ENCODE measurements at regions not wholly inside any gene's neighbourhood (a gene's known extent, or its start where the extent isn't known, plus 50 kb on each side); places are given as distances from the start of the nearest gene placed in this dataset.
A peak's percentile ranks its signal among the peaks of the same experiment; 100 is the strongest.

DNA sequence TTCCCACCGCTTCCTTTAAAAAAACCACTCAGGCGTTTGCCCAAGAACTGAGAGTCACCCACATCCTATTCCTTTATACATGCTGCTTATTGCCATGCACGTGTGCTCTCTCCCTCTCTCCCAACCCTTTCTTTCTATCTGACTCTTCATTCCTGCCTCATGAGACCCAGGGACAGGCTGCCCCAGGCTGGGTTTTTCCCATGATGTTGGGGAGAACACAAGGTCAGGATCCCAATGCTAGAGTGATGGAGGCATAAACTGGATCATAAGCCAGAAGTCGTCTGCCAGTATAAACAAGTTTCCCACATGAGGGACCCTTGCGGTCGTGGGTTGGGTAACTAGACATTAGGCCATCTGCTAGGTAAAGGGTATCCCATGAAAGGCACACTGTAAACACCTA, 64.9 kb downstream of the CD2 start:
- POLR2A ChIA-PET: interaction anchor here (0.6 to 5.9 kb wide), 3 partner anchors 50 to 787 kb away, joined by 4 to 55 read pairs (median 4); no protein-coding TSS in a partner anchor
- ATAC-seq: no peak

GRCh38 chr1:116820369-116820768, 66.1 kb downstream of the CD2 start:
- H3K27me3 Mint-ChIP-seq: no peaks in the 10 kb centered on the region
- peaks cover 10 to 22% (median 20%) of the 10 kb centered on the region in 4 donors for H3K4me1 Mint-ChIP-seq
- no peak overlapping the region for H3K27ac Mint-ChIP-seq
- H3K36me3 Mint-ChIP-seq: no peaks in the 10 kb centered on the region
- POLR2A ChIA-PET: no interaction called here
- no peak overlapping the region for H3K4me3 Mint-ChIP-seq
- ATAC-seq (no peak), DNase-seq (no peak)
- no peaks in the 10 kb centered on the region for H3K9me3 Mint-ChIP-seq

More for the DNA sequence above, 64.9 kb downstream of the CD2 start:
- H3K9me3 Mint-ChIP-seq: peaks cover 0 to 5% (median under 1%) of the 10 kb centered on the region in 9 donors
- no peak overlapping the region for H3K4me3 Mint-ChIP-seq
- H3K36me3 Mint-ChIP-seq: peaks cover 0 to 4% (median under 1%) of the 10 kb centered on the region in 3 donors
- no peaks in the 10 kb centered on the region for H3K27me3 Mint-ChIP-seq
- no peak for DNase-seq
- peaks cover 11 to 29% (median 24%) of the 10 kb centered on the region in 4 donors for H3K4me1 Mint-ChIP-seq
- peak overlapping the region in 3 of 10 donors; percentile 5 to 62 (median 57) for H3K27ac Mint-ChIP-seq

DNA sequence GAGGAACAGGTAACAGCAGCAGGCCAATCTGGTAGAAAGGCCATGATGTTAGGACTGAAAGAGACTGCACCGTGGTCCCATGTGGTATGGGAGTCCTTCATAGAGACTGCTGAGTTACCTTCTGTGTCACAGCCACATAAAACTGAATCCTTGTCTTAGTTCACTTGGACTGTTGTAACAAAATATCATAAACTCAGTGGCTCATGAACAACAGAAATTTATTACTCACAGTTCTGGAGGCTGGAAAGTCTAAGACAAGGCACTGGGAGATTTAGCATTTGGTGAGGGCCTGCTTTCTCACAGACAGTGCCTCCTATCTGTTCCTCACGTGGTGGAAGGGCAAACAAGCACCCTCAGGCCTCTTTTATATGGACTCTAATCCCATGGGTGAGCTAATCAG, 67.5 kb downstream of the CD2 start:
- no peak overlapping the region for H3K4me3 Mint-ChIP-seq
- DNase-seq (no peak), ATAC-seq (no peak)
- H3K36me3 Mint-ChIP-seq: no peaks in the 10 kb centered on the region
- no peaks in the 10 kb centered on the region for H3K9me3 Mint-ChIP-seq
- POLR2A ChIA-PET: no interaction called here
- peaks cover 5 to 19% (median 16%) of the 10 kb centered on the region in 4 donors for H3K4me1 Mint-ChIP-seq
- H3K27ac Mint-ChIP-seq: no peak overlapping the region
- H3K27me3 Mint-ChIP-seq: no peaks in the 10 kb centered on the region

DNA sequence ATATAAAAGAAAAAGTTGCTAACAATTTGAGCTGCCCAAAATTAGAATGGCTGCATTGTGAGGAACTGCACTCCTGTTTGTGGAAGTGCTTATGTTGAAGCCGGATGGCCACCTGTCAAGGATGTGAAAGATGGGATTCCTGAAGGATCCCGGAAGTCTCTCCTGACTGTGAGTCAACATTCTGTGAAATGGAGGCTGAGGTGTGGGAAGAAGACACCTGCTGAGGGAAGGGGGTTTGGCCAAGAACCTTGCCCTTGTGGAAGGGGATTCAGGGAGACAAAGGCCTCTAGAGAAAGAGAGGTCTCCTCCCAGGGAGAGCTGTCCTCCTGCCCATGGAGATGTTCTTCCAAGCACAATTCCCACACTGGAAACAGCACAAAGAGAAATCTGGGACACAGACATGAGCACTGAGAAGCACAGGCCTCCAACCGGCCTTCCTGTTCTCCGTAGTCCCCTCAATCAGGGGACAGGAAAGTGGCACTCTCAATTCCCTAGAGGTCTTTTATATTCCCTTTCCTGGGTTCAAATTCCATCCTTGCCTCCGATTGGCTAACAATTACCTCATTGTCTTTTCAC, 70.5 kb downstream of the CD2 start:
- POLR2A ChIA-PET: no interaction called here
- DNase-seq (no peak), ATAC-seq (no peak)
- no peak overlapping the region for H3K4me3 Mint-ChIP-seq
- no peaks in the 10 kb centered on the region for H3K36me3 Mint-ChIP-seq
- peaks cover 0 to 3% (median 0%) of the 10 kb centered on the region in 9 donors for H3K9me3 Mint-ChIP-seq
- H3K27me3 Mint-ChIP-seq: no peaks in the 10 kb centered on the region
- H3K27ac Mint-ChIP-seq: peak overlapping the region in 2 of 10 donors; percentile 14 to 75
- H3K4me1 Mint-ChIP-seq: peaks cover 11 to 16% (median 14%) of the 10 kb centered on the region in 4 donors

- peak overlapping the region in 2 of 10 donors; percentile 14 to 75 for H3K27ac Mint-ChIP-seq
- H3K4me3 Mint-ChIP-seq: no peak overlapping the region
- H3K4me1 Mint-ChIP-seq: peaks cover 11 to 16% (median 14%) of the 10 kb centered on the region in 4 donors
- peaks cover 0 to 3% (median 0%) of the 10 kb centered on the region in 9 donors for H3K9me3 Mint-ChIP-seq
- H3K36me3 Mint-ChIP-seq: no peaks in the 10 kb centered on the region
- no peaks in the 10 kb centered on the region for H3K27me3 Mint-ChIP-seq
- POLR2A ChIA-PET: interaction anchor here (0.5 kb wide), 1 partner anchor 43 kb away, joined by 3 read pairs; no protein-coding TSS in a partner anchor
- no peak for ATAC-seq
- DNase-seq: no peak
Observed at GRCh38 chr1:116825207-116825719, 71.0 kb downstream of the CD2 start.

DNA sequence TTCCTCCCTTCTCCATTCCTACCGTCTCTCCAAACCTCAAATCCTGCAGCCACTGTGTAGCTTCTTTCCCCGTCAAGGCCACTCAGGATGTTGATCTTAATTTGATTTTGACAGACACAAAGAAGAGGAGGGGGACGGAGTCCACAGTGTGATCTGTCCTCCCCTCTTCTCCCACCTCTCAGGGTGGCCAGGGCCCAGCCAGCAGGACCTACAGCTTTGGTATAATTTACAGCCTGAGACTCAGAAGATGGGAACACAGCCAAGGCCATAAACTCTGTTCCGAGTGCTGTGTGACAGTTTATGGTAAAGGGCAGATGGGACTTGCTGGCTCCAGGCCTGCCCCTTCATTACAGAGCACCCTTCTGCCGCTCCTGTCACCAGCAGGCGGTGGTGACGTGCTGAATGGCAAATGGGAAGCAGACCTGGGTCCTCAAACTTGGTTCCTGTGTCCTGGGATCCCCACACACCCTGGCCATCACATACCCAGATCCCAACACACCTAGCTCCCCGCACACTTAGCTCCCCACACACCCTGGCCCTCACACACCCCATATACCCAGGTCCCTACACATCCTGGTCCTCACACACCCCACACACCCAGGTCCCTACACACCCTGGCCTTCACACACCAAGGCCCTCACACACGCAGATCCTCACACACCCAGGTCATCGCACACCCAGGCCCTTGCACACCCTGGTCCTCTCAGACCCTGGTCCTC, 71.6 kb downstream of the CD2 start:
- Mint-ChIP-seq H3K4me3 (no peak overlapping the region), H3K36me3 (no peaks in the 10 kb centered on the region)
- no peak for DNase-seq

DNA sequence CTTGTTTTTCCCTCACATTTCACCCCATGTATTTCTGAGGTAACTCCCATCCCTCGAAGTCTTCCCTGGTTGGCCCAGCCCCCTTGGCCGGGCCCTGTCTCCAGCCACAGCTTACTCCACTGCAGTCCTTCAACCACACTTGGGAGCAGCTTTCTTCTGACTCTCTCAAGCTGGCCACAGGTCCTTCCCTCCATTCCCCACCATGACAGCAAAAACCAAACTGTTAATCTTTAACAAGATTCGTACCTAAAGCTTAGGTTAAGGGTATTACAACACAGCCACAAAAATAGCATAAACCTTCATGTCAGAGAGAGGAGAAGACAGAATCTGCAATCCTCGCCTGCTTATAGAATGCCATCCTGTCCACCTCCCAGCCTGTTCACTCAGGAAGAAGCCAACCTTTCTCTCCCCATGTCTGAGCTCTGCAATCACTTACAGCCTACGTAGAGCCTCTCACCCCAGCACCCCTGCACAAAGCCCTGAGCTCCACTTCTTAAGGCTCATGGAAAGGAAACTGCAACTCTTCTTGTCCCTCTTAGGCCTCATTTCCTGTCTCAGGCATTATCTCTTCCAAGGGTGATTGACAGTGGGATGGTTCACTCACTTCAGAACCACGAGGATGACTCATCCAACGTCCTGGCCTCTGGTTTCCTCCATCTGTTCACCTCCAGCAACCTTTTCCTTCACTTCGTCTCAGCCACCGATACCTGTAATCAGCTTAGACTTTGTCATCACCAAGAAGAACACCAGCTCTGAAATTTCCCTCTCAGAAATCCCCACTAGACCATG, 72.8 kb downstream of the CD2 start:
- H3K9me3 Mint-ChIP-seq: peaks cover 0 to 3% (median 0%) of the 10 kb centered on the region in 9 donors
- POLR2A ChIA-PET: no interaction called here
- H3K4me3 Mint-ChIP-seq: peak overlapping the region in 1 of 10 donors; percentile 5

More for the DNA sequence above, 71.6 kb downstream of the CD2 start:
- H3K9me3 Mint-ChIP-seq: peaks cover 0 to 3% (median 0%) of the 10 kb centered on the region in 9 donors
- peak overlapping the region in 4 of 10 donors; percentile 43 to 82 (median 72) for H3K27ac Mint-ChIP-seq
- no peaks in the 10 kb centered on the region for H3K27me3 Mint-ChIP-seq
- ATAC-seq: no peak
- H3K4me1 Mint-ChIP-seq: peaks cover 11 to 16% (median 14%) of the 10 kb centered on the region in 4 donors
- POLR2A ChIA-PET: interaction anchor here (0.5 kb wide), 1 partner anchor 44 kb away, joined by 3 read pairs; no protein-coding TSS in a partner anchor

GRCh38 chr1:116827607-116828105, 73.4 kb downstream of the CD2 start:
- Mint-ChIP-seq H3K4me3 (no peak overlapping the region), H3K27me3 (no peaks in the 10 kb centered on the region), H3K27ac (peak overlapping the region in 2 of 10 donors; percentile 81 to 82), H3K36me3 (no peaks in the 10 kb centered on the region), H3K9me3 (peaks cover 0 to 3% (median 0%) of the 10 kb centered on the region in 9 donors), H3K4me1 (peaks cover 11 to 16% (median 14%) of the 10 kb centered on the region in 4 donors)
- POLR2A ChIA-PET: no interaction called here
- ATAC-seq (no peak), DNase-seq (no peak)

More for the DNA sequence above, 72.8 kb downstream of the CD2 start:
- peaks cover 11 to 16% (median 14%) of the 10 kb centered on the region in 4 donors for H3K4me1 Mint-ChIP-seq
- peak overlapping the region in 7 of 10 donors; percentile 21 to 82 (median 60) for H3K27ac Mint-ChIP-seq
- H3K36me3 Mint-ChIP-seq: no peaks in the 10 kb centered on the region
- no peak for DNase-seq
- peak; percentile 30 to 53 for ATAC-seq
- H3K27me3 Mint-ChIP-seq: no peaks in the 10 kb centered on the region

- DNase-seq (no peak), ATAC-seq (no peak)
- Mint-ChIP-seq H3K36me3 (peaks cover 0 to 6% (median 3%) of the 10 kb centered on the region in 3 donors), H3K27me3 (peaks cover 0 to 1% (median 0%) of the 10 kb centered on the region in 5 donors), H3K4me3 (no peak overlapping the region), H3K9me3 (peaks cover 0 to 8% (median 3%) of the 10 kb centered on the region in 9 donors), H3K4me1 (peaks cover 1 to 5% (median 3%) of the 10 kb centered on the region in 4 donors), H3K27ac (peak overlapping the region in 1 of 10 donors; percentile 67)
- POLR2A ChIA-PET: no interaction called here
Observed at GRCh38 chr1:116832308-116832931, 77.3 kb upstream of the PTGFRN start.

DNA sequence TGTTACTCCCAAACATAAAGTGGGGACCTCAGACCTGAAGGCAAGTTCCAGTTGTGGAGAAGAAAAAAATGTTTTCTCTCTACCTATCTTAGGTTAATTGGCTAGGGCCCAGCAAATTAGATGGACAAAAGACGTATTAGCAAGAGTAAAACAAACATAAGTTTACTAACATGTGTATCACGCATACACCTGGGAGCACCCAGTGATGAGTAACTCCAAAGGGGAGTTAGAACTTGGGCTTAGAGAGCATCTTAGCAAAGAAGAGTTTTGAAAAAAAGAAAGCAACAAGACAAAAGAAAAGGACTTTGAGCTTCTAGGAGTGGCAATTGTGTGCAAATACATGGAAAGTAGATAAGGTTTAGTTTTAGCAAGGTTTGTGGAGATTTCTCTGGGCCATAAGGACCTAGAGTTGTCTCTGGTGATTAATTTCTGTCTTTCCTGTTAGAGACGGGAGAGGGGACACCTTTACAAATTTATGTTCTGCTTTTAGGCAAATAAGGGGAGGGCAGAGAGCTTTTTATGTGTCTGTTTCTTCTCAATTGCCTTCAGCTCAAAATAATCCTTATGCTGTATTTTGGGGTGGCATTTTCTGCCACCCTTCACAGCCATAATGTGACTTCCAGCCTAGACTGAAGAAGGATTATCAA, 76.7 kb upstream of the PTGFRN start:
- no peak for ATAC-seq
- POLR2A ChIA-PET: no interaction called here
- Mint-ChIP-seq H3K9me3 (peaks cover 0 to 14% (median 3%) of the 10 kb centered on the region in 9 donors), H3K27ac (no peak overlapping the region), H3K4me3 (no peak overlapping the region), H3K36me3 (peaks cover 0 to 6% (median 3%) of the 10 kb centered on the region in 3 donors), H3K4me1 (peaks cover 0 to 4% (median 1%) of the 10 kb centered on the region in 4 donors), H3K27me3 (peaks cover 0 to 1% (median 0%) of the 10 kb centered on the region in 5 donors)
- DNase-seq: no peak

- Mint-ChIP-seq H3K27me3 (peaks cover 0 to 1% (median 0%) of the 10 kb centered on the region in 5 donors), H3K27ac (peak overlapping the region in 1 of 10 donors; percentile 47)
Observed at GRCh38 chr1:116833718-116834117, 76.0 kb upstream of the PTGFRN start.

More at GRCh38 chr1:116833718-116834117, 76.0 kb upstream of the PTGFRN start:
- Mint-ChIP-seq H3K9me3 (peaks cover 0 to 14% (median 3%) of the 10 kb centered on the region in 9 donors), H3K4me3 (no peak overlapping the region), H3K4me1 (peaks cover 0 to 2% (median 0%) of the 10 kb centered on the region in 4 donors), H3K36me3 (peaks cover 0 to 6% (median 4%) of the 10 kb centered on the region in 3 donors)
- DNase-seq (no peak), ATAC-seq (no peak)
- POLR2A ChIA-PET: no interaction called here

Data from naive thymus-derived CD8-positive, alpha-beta T cell (primary cell).